NB4 (cell line): ENCODE measurements at regions not wholly inside any gene's neighbourhood (a gene's known extent, or its start where the extent isn't known, plus 50 kb on each side); places are given as distances from the start of the nearest gene placed in this dataset.

Experiments
- DNase-seq: peaks from one replicate; pipeline ENCODE4 v3.0.0; 2010; ENCODE audit warnings: low read depth
- H3K4me3 ChIP-seq: one replicate; pipeline ENCODE4 v1.5.1; 2011; ENCODE audit warnings: mild to moderate bottlenecking, low read depth, low read length, moderate library complexity
- MYC ChIP-seq: IDR thresholded peaks from 2 replicates; pipeline ENCODE4 v1.6.1; 2011; ENCODE audit warnings: low read depth, low read length
- POLR2A ChIP-seq: IDR thresholded peaks from 2 replicates; pipeline ENCODE4 v1.6.1; 2011; ENCODE audit warnings: mild to moderate bottlenecking; ENCODE audit not compliant: insufficient read length; ENCODE audit errors: extremely low read depth
- TF ChIP-seq, protein P1 (sequence below): IDR thresholded peaks from 2 replicates; pipeline ENCODE4 v1.6.1; 2011; ENCODE audit warnings: low read depth, low read length
- TF ChIP-seq, protein P2 (sequence below): IDR thresholded peaks from one replicate; pipeline ENCODE4 v1.5.1; 2012; ENCODE audit warnings: low read depth, low read length

DNA sequence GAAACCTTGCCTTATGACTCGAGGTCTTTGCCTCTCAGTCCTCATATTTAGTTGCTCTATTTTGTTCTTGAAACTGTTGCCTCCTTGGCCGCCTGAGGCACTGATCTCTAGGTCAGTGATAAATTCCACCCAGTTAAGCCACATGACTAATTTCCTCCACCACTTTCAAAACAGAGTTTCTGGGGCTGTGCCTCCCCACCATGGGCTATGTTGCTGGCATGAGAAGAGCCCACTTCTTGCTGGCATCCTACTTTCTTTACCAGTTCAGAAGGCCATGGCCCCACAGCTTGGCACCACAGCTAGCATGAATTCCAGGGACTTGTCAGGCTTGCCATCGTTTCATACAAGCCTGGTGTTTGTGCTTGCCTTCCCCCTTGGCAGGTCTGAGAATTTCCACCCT is 361.4 kb upstream of the JAG1 start:
- no peak for DNase-seq
- TF ChIP-seq POLR2A (no peak), MYC (no peak)
- TF ChIP-seq, protein P1, sequence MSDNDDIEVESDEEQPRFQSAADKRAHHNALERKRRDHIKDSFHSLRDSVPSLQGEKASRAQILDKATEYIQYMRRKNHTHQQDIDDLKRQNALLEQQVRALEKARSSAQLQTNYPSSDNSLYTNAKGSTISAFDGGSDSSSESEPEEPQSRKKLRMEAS = no peak
- TF ChIP-seq, protein P2, sequence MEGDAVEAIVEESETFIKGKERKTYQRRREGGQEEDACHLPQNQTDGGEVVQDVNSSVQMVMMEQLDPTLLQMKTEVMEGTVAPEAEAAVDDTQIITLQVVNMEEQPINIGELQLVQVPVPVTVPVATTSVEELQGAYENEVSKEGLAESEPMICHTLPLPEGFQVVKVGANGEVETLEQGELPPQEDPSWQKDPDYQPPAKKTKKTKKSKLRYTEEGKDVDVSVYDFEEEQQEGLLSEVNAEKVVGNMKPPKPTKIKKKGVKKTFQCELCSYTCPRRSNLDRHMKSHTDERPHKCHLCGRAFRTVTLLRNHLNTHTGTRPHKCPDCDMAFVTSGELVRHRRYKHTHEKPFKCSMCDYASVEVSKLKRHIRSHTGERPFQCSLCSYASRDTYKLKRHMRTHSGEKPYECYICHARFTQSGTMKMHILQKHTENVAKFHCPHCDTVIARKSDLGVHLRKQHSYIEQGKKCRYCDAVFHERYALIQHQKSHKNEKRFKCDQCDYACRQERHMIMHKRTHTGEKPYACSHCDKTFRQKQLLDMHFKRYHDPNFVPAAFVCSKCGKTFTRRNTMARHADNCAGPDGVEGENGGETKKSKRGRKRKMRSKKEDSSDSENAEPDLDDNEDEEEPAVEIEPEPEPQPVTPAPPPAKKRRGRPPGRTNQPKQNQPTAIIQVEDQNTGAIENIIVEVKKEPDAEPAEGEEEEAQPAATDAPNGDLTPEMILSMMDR = no peak
- H3K4me3 ChIP-seq = no peak overlapping the region

DNA sequence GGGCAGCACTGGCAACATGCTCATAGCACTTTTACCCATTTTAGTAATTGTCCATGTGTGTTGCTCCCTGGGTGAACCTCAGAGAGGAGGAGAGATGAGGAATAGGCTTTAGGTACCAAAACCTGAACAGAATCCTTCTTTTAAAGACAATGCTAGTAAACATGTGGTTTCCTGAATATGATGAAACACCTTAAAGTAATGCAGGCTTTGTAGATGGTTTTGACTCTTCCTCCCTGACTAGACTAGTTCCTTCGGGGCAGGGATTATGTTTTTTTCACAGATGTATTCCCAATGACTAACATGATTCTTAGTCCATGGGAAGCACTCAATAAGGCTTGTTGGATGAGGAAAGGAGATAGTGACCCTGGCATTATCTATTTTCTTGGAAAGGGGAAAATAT is 367.6 kb upstream of the JAG1 start:
- no peak for DNase-seq
- H3K4me3 ChIP-seq = no peak overlapping the region
- TF ChIP-seq MYC (no peak), POLR2A (no peak)
- TF ChIP-seq, protein P2 = no peak
- TF ChIP-seq, protein P1 = no peak

DNA sequence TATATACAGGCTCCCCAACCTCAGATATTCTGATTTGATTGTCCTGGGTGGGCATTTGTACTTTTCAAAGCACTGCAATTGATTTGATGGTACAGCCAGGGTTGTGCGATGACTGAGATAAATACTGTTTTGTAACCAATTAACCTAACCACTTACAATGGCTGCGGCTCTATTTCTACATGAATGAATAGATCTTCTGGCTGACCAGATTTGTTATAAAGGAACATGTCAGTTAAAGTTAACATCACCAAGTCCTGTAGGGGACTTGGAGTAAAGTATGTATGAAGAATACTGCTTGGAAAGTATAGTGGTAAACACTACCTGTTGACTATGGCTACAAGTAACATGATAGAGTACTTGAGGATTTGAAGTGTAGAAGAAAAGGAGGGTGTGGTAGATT is 369.2 kb upstream of the JAG1 start:
- no peak for TF ChIP-seq MYC
- TF ChIP-seq POLR2A = no peak
- TF ChIP-seq, protein P2 = no peak
- TF ChIP-seq, protein P1 = no peak
- no peak for DNase-seq
- H3K4me3 ChIP-seq = no peak overlapping the region

DNA sequence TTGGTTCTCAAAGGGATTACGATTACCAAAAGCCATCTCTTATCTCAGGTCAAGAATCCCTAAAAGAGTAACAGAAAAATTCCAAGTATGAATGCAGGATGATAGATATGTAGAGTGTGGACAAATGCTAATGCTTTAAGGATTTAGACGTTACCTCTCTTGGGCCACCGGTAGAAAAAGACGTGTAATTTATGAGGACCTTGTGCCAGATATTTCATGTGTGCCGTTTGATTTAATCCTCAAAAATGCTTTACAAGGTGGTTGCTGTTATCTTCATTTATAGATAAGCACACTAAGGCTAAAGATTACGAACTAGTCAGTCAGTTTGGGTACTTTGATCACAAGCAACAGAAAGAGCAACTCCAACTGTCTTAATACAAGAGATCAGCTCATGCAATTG is 370.8 kb upstream of the JAG1 start:
- no peak overlapping the region for H3K4me3 ChIP-seq
- no peak for DNase-seq
- TF ChIP-seq POLR2A (no peak), MYC (no peak)
- TF ChIP-seq, protein P1 = no peak
- TF ChIP-seq, protein P2 = no peak

DNA sequence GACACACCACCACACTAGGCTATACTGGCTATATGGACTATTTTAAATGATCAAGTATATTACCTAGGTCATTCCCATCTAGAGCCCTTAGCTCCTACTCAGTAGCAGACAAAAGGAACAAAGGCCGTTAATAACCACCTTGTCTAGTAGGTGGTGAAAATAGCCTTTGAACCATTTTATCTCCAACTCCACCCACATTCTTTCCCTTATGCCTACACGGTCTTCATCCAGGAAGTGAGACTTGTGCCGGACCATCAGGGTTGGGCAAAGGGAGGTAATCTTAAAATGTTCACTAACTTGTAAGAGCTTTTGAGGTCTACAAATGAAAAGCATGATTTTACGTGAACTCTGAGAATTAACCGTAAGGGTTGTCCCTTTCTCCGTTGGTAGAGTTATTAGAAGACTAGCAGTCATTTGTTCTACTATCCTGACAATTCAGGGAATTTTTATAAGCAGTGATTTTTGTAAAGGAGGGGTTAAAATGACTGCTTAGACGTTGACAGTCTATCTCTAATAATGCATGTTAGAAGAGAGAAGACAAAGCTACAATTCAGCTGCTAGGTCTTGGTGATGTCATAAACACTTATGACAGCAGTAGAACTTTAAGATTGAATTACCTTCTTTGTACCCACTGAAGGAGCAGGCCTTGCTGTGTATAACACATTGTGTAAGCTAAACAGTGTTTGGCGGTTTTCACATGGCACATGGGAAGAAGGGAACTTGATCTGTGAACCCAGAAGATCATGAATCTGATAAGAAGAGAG is 371.8 kb upstream of the JAG1 start:
- TF ChIP-seq POLR2A (no peak), MYC (no peak)
- TF ChIP-seq, protein P2 = no peak
- TF ChIP-seq, protein P1 = no peak
- H3K4me3 ChIP-seq = no peak overlapping the region
- no peak for DNase-seq
